IMR-90 (cell line): ENCODE measurements at regions not wholly inside any gene's neighbourhood (a gene's known extent, or its start where the extent isn't known, plus 50 kb on each side); places are given as distances from the start of the nearest gene placed in this dataset.

Source experiments
- ATAC-seq: fragments of 200-7000 bp; cut with Tn5 transposase; 2 replicates; pipeline ENCODE4 v1.9.1; 2020; ENCODE audit warnings: low read depth, mild to moderate bottlenecking, moderate library complexity
- BruUV-seq: library from RNA; stranded (reverse); fragments of 400-500 nt; replicated peaks from 2 replicates; lab custom pipeline; 2021; lab: Mats Ljungman, UMichigan
- CTCF ChIA-PET: fragments of 300-600 bp; formaldehyde crosslinking; extraction: SDS; loops from one replicate; lab custom pipeline; 2021; ENCODE audit warnings: antibody characterized with exemption; lab: Yijun Ruan, JAX
- POLR2A ChIA-PET: fragments of 300-600 bp; sonication (Branson Sonifier 250); formaldehyde crosslinking; loops from one replicate; lab custom pipeline; 2022; ENCODE audit warnings: antibody characterized with exemption; ENCODE audit not compliant: unreplicated experiment; lab: Charles Lee
- DNase-seq: peaks from one replicate; pipeline ENCODE4 v3.0.0; 2013
- H2AFZ ChIP-seq: replicated peaks from 2 replicates; pipeline ENCODE3; 2013; ENCODE audit warnings: low read length, mild to moderate bottlenecking; ENCODE audit not compliant: poor library complexity
- H2AK5ac ChIP-seq: 2 replicates; pipeline ENCODE4 v1.6.1; 2013; ENCODE audit warnings: low read depth, low read length, inconsistent platforms
- H2AK9ac ChIP-seq: replicated peaks from 2 replicates; pipeline ENCODE3; 2013; ENCODE audit warnings: mild to moderate bottlenecking, low read depth, low read length, moderate library complexity; ENCODE audit not compliant: poor library complexity
- H2BK120ac ChIP-seq: 2 replicates; pipeline ENCODE4 v1.6.1; 2013; ENCODE audit warnings: low read depth, low read length, inconsistent platforms
- H2BK15ac ChIP-seq: 3 replicates; pipeline ENCODE4 v1.6.1; 2013; ENCODE audit warnings: low read depth, low read length, inconsistent platforms
- H2BK20ac ChIP-seq: 2 replicates; pipeline ENCODE4 v1.6.1; 2013; ENCODE audit warnings: low read depth, mild to moderate bottlenecking, inconsistent platforms, low read length, moderate library complexity
- H2BK5ac ChIP-seq: 2 replicates; pipeline ENCODE4 v1.6.1; 2013; ENCODE audit warnings: mild to moderate bottlenecking, low read depth, low read length, inconsistent platforms; ENCODE audit not compliant: poor library complexity, severe bottlenecking
- H3K14ac ChIP-seq: replicated peaks from 2 replicates; pipeline ENCODE4 v1.6.1; 2013; ENCODE audit warnings: low read depth, low read length, inconsistent platforms
- H3K18ac ChIP-seq: 2 replicates; pipeline ENCODE4 v1.6.1; 2013; ENCODE audit warnings: low read depth, low read length, control low read depth
- H3K23ac ChIP-seq: 2 replicates; pipeline ENCODE4 v1.6.1; 2013; ENCODE audit warnings: low read depth, low read length, inconsistent platforms
- H3K27ac ChIP-seq: 2 replicates; pipeline ENCODE4 v1.5.1; 2013; ENCODE audit warnings: mild to moderate bottlenecking, control low read depth, low read length; ENCODE audit not compliant: insufficient read depth
- H3K27me3 ChIP-seq: 2 replicates; pipeline ENCODE4 v1.6.1; 2013; ENCODE audit warnings: low read length; ENCODE audit not compliant: control insufficient read depth, insufficient read depth
- H3K36me3 ChIP-seq: 2 replicates; pipeline ENCODE4 v1.6.1; 2013; ENCODE audit warnings: low read length, mixed read lengths; ENCODE audit not compliant: control insufficient read depth, insufficient read depth
- H3K4ac ChIP-seq: 2 replicates; pipeline ENCODE4 v1.6.1; 2013; ENCODE audit warnings: low read depth, low read length, inconsistent platforms
- H3K4me1 ChIP-seq: 2 replicates; pipeline ENCODE4 v1.6.1; 2013; ENCODE audit warnings: low read length, mixed read lengths; ENCODE audit not compliant: control insufficient read depth, insufficient read depth
- H3K4me2 ChIP-seq: 2 replicates; pipeline ENCODE4 v1.6.1; 2013; ENCODE audit warnings: low read depth, mild to moderate bottlenecking, control low read depth, low read length, moderate library complexity
- H3K4me3 ChIP-seq: 2 replicates; pipeline ENCODE4 v1.5.1; 2013; ENCODE audit warnings: low read depth, mild to moderate bottlenecking, control low read depth, low read length, moderate library complexity; ENCODE audit not compliant: insufficient read depth
- H3K56ac ChIP-seq: 2 replicates; pipeline ENCODE4 v1.6.1; 2013; ENCODE audit warnings: low read length, inconsistent platforms; ENCODE audit not compliant: insufficient read depth; ENCODE audit errors: extremely low read depth
- H3K79me1 ChIP-seq, 2 experiments: 2 replicates each; pipeline ENCODE4 v1.6.1; 2013; ENCODE audit warnings: low read length in 2 of 2, inconsistent platforms in 1 of 2, low read depth in 1 of 2
- H3K9ac ChIP-seq: 2 replicates; pipeline ENCODE4 v1.6.1; 2013; ENCODE audit warnings: low read depth, low read length, control low read depth
- H3K9me1 ChIP-seq: 2 replicates; pipeline ENCODE4 v1.6.1; 2013; ENCODE audit warnings: low read length, inconsistent platforms; ENCODE audit not compliant: insufficient read depth
- H3K9me3 ChIP-seq: 2 replicates; pipeline ENCODE4 v1.6.1; 2013; ENCODE audit warnings: low read length; ENCODE audit not compliant: control insufficient read depth, insufficient read depth
- H4K20me1 ChIP-seq: 2 replicates; pipeline ENCODE4 v1.6.1; 2013; ENCODE audit warnings: low read length, inconsistent platforms; ENCODE audit not compliant: insufficient read depth
- H4K5ac ChIP-seq: 2 replicates; pipeline ENCODE4 v1.6.1; 2013; ENCODE audit warnings: mild to moderate bottlenecking, low read depth, low read length, control low read depth
- H4K8ac ChIP-seq, 2 experiments: 2 replicates each; pipeline ENCODE4 v1.6.1; 2013; ENCODE audit warnings: low read depth in 2 of 2, low read length in 2 of 2, control low read depth in 1 of 2, inconsistent platforms in 1 of 2
- H4K91ac ChIP-seq: 2 replicates; pipeline ENCODE4 v1.6.1; 2013; ENCODE audit warnings: low read depth, low read length, inconsistent platforms; ENCODE audit not compliant: insufficient read depth
- BHLHE40 ChIP-seq: fragments of 150-350 bp; IDR thresholded peaks from 2 replicates; pipeline ENCODE4 v1.6.1; 2016; ENCODE audit warnings: mild to moderate bottlenecking, low read depth, low read length
- MAZ ChIP-seq: IDR thresholded peaks from 2 replicates; pipeline ENCODE4 v1.6.1; 2012; ENCODE audit warnings: low read depth, mild to moderate bottlenecking, low read length, improper control_type of control experiment, moderate library complexity, borderline replicate concordance
- USF2 ChIP-seq: fragments of 150-350 bp; IDR thresholded peaks from 2 replicates; pipeline ENCODE4 v1.6.1; 2017; ENCODE audit warnings: mild to moderate bottlenecking, antibody characterized with exemption, low read length, low read depth
- WGBS, 2 experiments: methylation state at CpG; one replicate each; pipeline versions ENCODE4 v1.1.5 to v1.1.7; 2013; ENCODE audit warnings: missing lambda C conversion rate in 2 of 2; ENCODE audit not compliant: insufficient read length in 1 of 2; ENCODE audit errors: extremely low coverage in 2 of 2; 5-methylcytosine and 5-hydroxymethylcytosine counted together
- dilution Hi-C: fragments of 300-500 bp; cut with HindIII; formaldehyde crosslinking; loops from one replicate; pipeline ENCODE4 v1.14.3; 2018; ENCODE audit warnings: low sequenced_read_pairs; ENCODE audit not compliant: unreplicated experiment
- in situ Hi-C: fragments of 300-500 bp; cut with MboI; formaldehyde crosslinking; loops from 3 replicates; pipeline ENCODE4 v1.14.3; 2019; ENCODE audit warnings: low sequenced_read_pairs, inconsistent platforms, mixed read lengths
- intact Hi-C: fragments of 100-400 bp; cut with micrococcal nuclease; formaldehyde crosslinking; loops from 2 replicates; pipeline ENCODE4 v1.10.0; 2022

- no peak overlapping the region for H3K18ac ChIP-seq
These were observed 285.2 kb downstream of the PTGER3 start for GRCh38 chr1:70762386-70762785.

More at GRCh38 chr1:70762386-70762785, 285.2 kb downstream of the PTGER3 start:
- H2AK5ac ChIP-seq, result no peak overlapping the region
- ChIA-PET CTCF (no interaction called here), POLR2A (no interaction called here)
- H3K56ac ChIP-seq, result no peak overlapping the region
- peaks cover 8% of the 10 kb centered on the region for H3K9me3 ChIP-seq
- intact Hi-C loops, result no loop called here
- H3K4ac ChIP-seq, result no peak overlapping the region
- no peak overlapping the region for H3K4me3 ChIP-seq
- no peak overlapping the region for H4K5ac ChIP-seq
- no CpG with 5 or more reads among the region's 2 CpGs for WGBS, 2 experiments
- H2BK15ac ChIP-seq, result no peak overlapping the region
- H3K27ac ChIP-seq, result no peak overlapping the region
- no peak overlapping the region for H2AFZ ChIP-seq
- no peak for DNase-seq
- H3K4me2 ChIP-seq, result no peak overlapping the region
- dilution Hi-C loops, result no loop called here
- ATAC-seq, result no peak
- no peak overlapping the region for H2BK5ac ChIP-seq
- H2BK20ac ChIP-seq, result no peak overlapping the region
- H3K14ac ChIP-seq, result no peak overlapping the region
- no peak overlapping the region for H4K8ac ChIP-seq
- no peak overlapping the region for H3K23ac ChIP-seq
- no peak overlapping the region for H2AK9ac ChIP-seq
- H3K4me1 ChIP-seq, result no peaks in the 10 kb centered on the region
- no peak overlapping the region for H2BK120ac ChIP-seq
- H3K9ac ChIP-seq, result no peak overlapping the region
- BruUV-seq, result no TSS peak
- no peaks in the 10 kb centered on the region for H3K27me3 ChIP-seq
- H3K36me3 ChIP-seq, result no peaks in the 10 kb centered on the region
- H4K91ac ChIP-seq, result no peak overlapping the region
- H3K79me1 ChIP-seq, result no peaks in the 10 kb centered on the region
- TF ChIP-seq MAZ (no peak), BHLHE40 (no peak), USF2 (no peak)
- no peaks in the 10 kb centered on the region for H4K20me1 ChIP-seq
- H3K9me1 ChIP-seq, result no peaks in the 10 kb centered on the region
- in situ Hi-C loops, result no loop called here
